Hematopoietic multipotent progenitor cell treated with erythropoietin and hydrocortisone succinate and interleukin-3 and kit ligand, for 15 days (in vitro differentiated cells): ENCODE measurements at regions not wholly inside any gene's neighbourhood (a gene's known extent, or its start where the extent isn't known, plus 50 kb on each side); places are given as distances from the start of the nearest gene placed in this dataset.

Experiments used
- DNase-seq: peaks from one replicate; pipeline ENCODE4 v3.0.0-alpha.2; 2015; ENCODE audit warnings: low spot score

GRCh38 chr7:46989247-46989646 lies 592.7 kb downstream of the TNS3 start:
- no peak for DNase-seq

- no peak for DNase-seq
Measured at GRCh38 chr7:46982928-46983327, 599.0 kb downstream of the TNS3 start.

GRCh38 chr7:46979439-46979838 lies 602.5 kb downstream of the TNS3 start:
- DNase-seq: no peak

- no peak for DNase-seq
Measured at GRCh38 chr7:46975493-46975892, 606.4 kb downstream of the TNS3 start.

- no peak for DNase-seq
Measured at GRCh38 chr7:46972205-46972604, 609.7 kb downstream of the TNS3 start.

GRCh38 chr7:46970476-46970875 lies 611.4 kb downstream of the TNS3 start:
- no peak for DNase-seq

GRCh38 chr7:46970131-46970430 lies 611.8 kb downstream of the TNS3 start:
- no peak for DNase-seq

GRCh38 chr7:46969303-46970130 lies 612.4 kb downstream of the TNS3 start:
- DNase-seq: no peak

- DNase-seq: no peak
Measured at GRCh38 chr7:46968003-46968402, 613.9 kb downstream of the TNS3 start.

GRCh38 chr7:46963719-46964118 lies 618.2 kb downstream of the TNS3 start:
- no peak for DNase-seq

GRCh38 chr7:46960970-46961369 lies 620.9 kb downstream of the TNS3 start:
- no peak for DNase-seq

- no peak for DNase-seq
Measured at GRCh38 chr7:46957195-46957594, 624.7 kb downstream of the TNS3 start.

GRCh38 chr7:46955531-46955930 lies 626.4 kb downstream of the TNS3 start:
- no peak for DNase-seq

GRCh38 chr7:46954181-46954580 lies 627.7 kb downstream of the TNS3 start:
- no peak for DNase-seq

GRCh38 chr7:46953008-46953407 lies 628.9 kb downstream of the TNS3 start:
- no peak for DNase-seq

GRCh38 chr7:46949270-46949931 lies 632.5 kb downstream of the TNS3 start:
- no peak for DNase-seq

GRCh38 chr7:46948716-46949115 lies 633.2 kb downstream of the TNS3 start:
- no peak for DNase-seq

GRCh38 chr7:46945328-46945727 lies 636.6 kb downstream of the TNS3 start:
- no peak for DNase-seq

GRCh38 chr7:46943996-46944395 lies 637.9 kb downstream of the TNS3 start:
- DNase-seq: no peak

GRCh38 chr7:46942574-46942973 lies 639.3 kb downstream of the TNS3 start:
- no peak for DNase-seq

GRCh38 chr7:46940178-46940577 lies 641.7 kb downstream of the TNS3 start:
- DNase-seq: no peak

GRCh38 chr7:46939558-46939957 lies 642.4 kb downstream of the TNS3 start:
- no peak for DNase-seq

GRCh38 chr7:46939089-46939488 lies 642.8 kb downstream of the TNS3 start:
- no peak for DNase-seq

GRCh38 chr7:46937826-46938225 lies 644.1 kb downstream of the TNS3 start:
- DNase-seq: no peak
